H9 (cell line): ENCODE measurements at regions not wholly inside any gene's neighbourhood (a gene's known extent, or its start where the extent isn't known, plus 50 kb on each side); places are given as distances from the start of the nearest gene placed in this dataset.

Source experiments
- DNase-seq: peaks from one replicate; pipeline ENCODE4 v3.0.0-alpha.2; 2017
- H2AFZ ChIP-seq: one replicate; pipeline ENCODE4 v1.6.1; 2013; ENCODE audit warnings: mild to moderate bottlenecking, low read length, control low read depth, moderate library complexity
- H2AK5ac ChIP-seq: 2 replicates; pipeline ENCODE4 v1.6.1; 2013; ENCODE audit warnings: low read length, control low read depth, mixed read lengths; ENCODE audit not compliant: insufficient read length
- H2BK120ac ChIP-seq: one replicate; pipeline ENCODE4 v1.6.1; 2013; ENCODE audit warnings: low read depth, mild to moderate bottlenecking, low read length, control low read depth, inconsistent platforms; ENCODE audit not compliant: poor library complexity, severe bottlenecking
- H2BK12ac ChIP-seq: 2 replicates; pipeline ENCODE4 v1.6.1; 2013; ENCODE audit warnings: low read length, control low read depth, mixed read lengths, low read depth; ENCODE audit not compliant: insufficient read length
- H2BK15ac ChIP-seq: 2 replicates; pipeline ENCODE4 v1.6.1; 2013; ENCODE audit warnings: low read depth, low read length, control low read depth
- H2BK20ac ChIP-seq: one replicate; pipeline ENCODE4 v1.6.1; 2013; ENCODE audit warnings: low read depth, mild to moderate bottlenecking, low read length, control low read depth, inconsistent platforms; ENCODE audit not compliant: poor library complexity, severe bottlenecking
- H2BK5ac ChIP-seq: 2 replicates; pipeline ENCODE4 v1.6.1; 2013; ENCODE audit warnings: low read length, control low read depth, mixed read lengths; ENCODE audit not compliant: insufficient read length
- H3K14ac ChIP-seq: 2 replicates; pipeline ENCODE4 v1.6.1; 2013; ENCODE audit warnings: low read length, control low read depth; ENCODE audit not compliant: insufficient read depth
- H3K18ac ChIP-seq: 2 replicates; pipeline ENCODE4 v1.6.1; 2013; ENCODE audit warnings: low read depth, mild to moderate bottlenecking, mixed read lengths, low read length, control low read depth; ENCODE audit not compliant: insufficient read length
- H3K23ac ChIP-seq: 2 replicates; pipeline ENCODE4 v1.6.1; 2013; ENCODE audit warnings: low read length, control low read depth, mixed read lengths, low read depth; ENCODE audit not compliant: insufficient read length
- H3K23me2 ChIP-seq: 2 replicates; pipeline ENCODE4 v1.6.1; 2013; ENCODE audit warnings: low read depth, mild to moderate bottlenecking, mixed read lengths, low read length, control low read depth; ENCODE audit not compliant: insufficient read length, poor library complexity, severe bottlenecking
- H3K27ac ChIP-seq: 2 replicates; pipeline ENCODE4 v1.5.1; 2013; ENCODE audit warnings: low read length, control low read depth, mixed read lengths, low read depth; ENCODE audit not compliant: insufficient read length
- H3K27me3 ChIP-seq: 2 replicates; pipeline ENCODE4 v1.6.1; 2013; ENCODE audit warnings: low read length, control low read depth, inconsistent platforms; ENCODE audit not compliant: insufficient read depth
- H3K4ac ChIP-seq: 2 replicates; pipeline ENCODE4 v1.6.1; 2013; ENCODE audit warnings: low read depth, mild to moderate bottlenecking, control low read depth, inconsistent platforms, low read length, moderate library complexity
- H3K4me1 ChIP-seq: 2 replicates; pipeline ENCODE4 v1.6.1; 2013; ENCODE audit warnings: low read length, control low read depth, inconsistent platforms; ENCODE audit not compliant: insufficient read depth
- H3K4me2 ChIP-seq: 2 replicates; pipeline ENCODE4 v1.6.1; 2013; ENCODE audit warnings: low read length, control low read depth, mixed read lengths; ENCODE audit not compliant: insufficient read length, insufficient read depth
- H3K56ac ChIP-seq: 2 replicates; pipeline ENCODE4 v1.6.1; 2013; ENCODE audit warnings: low read depth, mild to moderate bottlenecking, mixed read lengths, low read length, control low read depth; ENCODE audit not compliant: insufficient read length
- H3K79me1 ChIP-seq: 2 replicates; pipeline ENCODE4 v1.6.1; 2013; ENCODE audit warnings: low read depth, mild to moderate bottlenecking, moderate library complexity, low read length, control low read depth, inconsistent platforms; ENCODE audit not compliant: insufficient read depth, poor library complexity, severe bottlenecking
- H3K79me2 ChIP-seq: 2 replicates; pipeline ENCODE4 v1.6.1; 2013; ENCODE audit warnings: low read length, control low read depth, inconsistent platforms; ENCODE audit not compliant: insufficient read depth
- H3K9ac ChIP-seq: 2 replicates; pipeline ENCODE4 v1.6.1; 2013; ENCODE audit warnings: low read length, control low read depth, mixed read lengths; ENCODE audit not compliant: insufficient read length; ENCODE audit errors: extremely low read depth
- H3K9me3 ChIP-seq: one replicate; pipeline ENCODE4 v1.6.1; 2013; ENCODE audit warnings: low read depth, low read length, inconsistent platforms; ENCODE audit not compliant: control insufficient read depth
- H3T11ph ChIP-seq: one replicate; pipeline ENCODE4 v1.6.1; 2013; ENCODE audit warnings: mild to moderate bottlenecking, low read length, control low read depth, inconsistent platforms
- H4K20me1 ChIP-seq: one replicate; pipeline ENCODE4 v1.6.1; 2013; ENCODE audit not compliant: control insufficient read depth, insufficient read length, insufficient read depth
- H4K5ac ChIP-seq: 2 replicates; pipeline ENCODE4 v1.6.1; 2013; ENCODE audit warnings: low read depth, mild to moderate bottlenecking, mixed read lengths, low read length, control low read depth; ENCODE audit not compliant: insufficient read length
- H4K8ac ChIP-seq: replicated peaks from 2 replicates; pipeline ENCODE4 v1.6.1; 2013; ENCODE audit warnings: low read length, control low read depth, mixed read lengths, low read depth; ENCODE audit not compliant: insufficient read length
- H4K91ac ChIP-seq: 2 replicates; pipeline ENCODE4 v1.6.1; 2013; ENCODE audit warnings: low read depth, mild to moderate bottlenecking, moderate library complexity, mixed read lengths, low read length, control low read depth; ENCODE audit not compliant: insufficient read length
- H3K27ac Mint-ChIP-seq, 3 experiments: 2 replicates in 2 of 3; 3 replicates in 1 of 3; pipeline ENCODE4 v1.8.0; 2020 to 2021; ENCODE audit warnings: mixed read lengths in 3 of 3, mild to moderate bottlenecking in 1 of 3, moderate library complexity in 1 of 3
- H3K27me3 Mint-ChIP-seq: 2 replicates; pipeline ENCODE4 v1.8.0; 2021; ENCODE audit warnings: low read depth, mild to moderate bottlenecking, moderate library complexity, mixed read lengths
- H3K36me3 Mint-ChIP-seq, 3 experiments: 2 replicates in 2 of 3; 3 replicates in 1 of 3; pipeline ENCODE4 v1.8.0; 2020 to 2021; ENCODE audit warnings: low read depth in 3 of 3, mixed read lengths in 3 of 3; ENCODE audit not compliant: insufficient read depth in 1 of 3
- H3K4me1 Mint-ChIP-seq, 2 experiments: 2 replicates each; pipeline ENCODE4 v1.8.0; 2020; ENCODE audit warnings: mixed read lengths in 2 of 2
- H3K4me3 Mint-ChIP-seq, 2 experiments: 2 replicates in 1 of 2; 3 replicates in 1 of 2; pipeline ENCODE4 v1.8.0; 2020 to 2021; ENCODE audit warnings: mild to moderate bottlenecking in 2 of 2, mixed read lengths in 2 of 2, moderate library complexity in 1 of 2
- H3K9me3 Mint-ChIP-seq, 2 experiments: 2 replicates in 1 of 2; 3 replicates in 1 of 2; pipeline ENCODE4 v1.8.0; 2020; ENCODE audit warnings: mild to moderate bottlenecking in 2 of 2, mixed read lengths in 2 of 2, moderate library complexity in 1 of 2
- CTCF ChIP-seq: fragments of 200-600 bp; sonication (generic); conservative IDR thresholded peaks from 3 replicates; pipeline ENCODE4 v1.8.0; 2021; ENCODE audit warnings: antibody characterized with exemption, mild to moderate bottlenecking
- WGBS: extraction: QIAGEN DNeasy Blood & Tissue Kit; methylation state at CpG from one replicate; pipeline ENCODE4 v1.1.7; 2013; ENCODE audit warnings: missing lambda C conversion rate, low lambda C conversion rate, mixed read lengths; ENCODE audit not compliant: insufficient read length; ENCODE audit errors: extremely low coverage; 5-methylcytosine and 5-hydroxymethylcytosine counted together

- Histone ChIP-seq H3K18ac (no peak overlapping the region), H2BK12ac (no peak overlapping the region), H3K79me1 (no peaks in the 10 kb centered on the region), H2AFZ (no peak overlapping the region), H3K23me2 (no peaks in the 10 kb centered on the region), H4K5ac (no peak overlapping the region), H3K4ac (no peak overlapping the region), H2BK15ac (no peak overlapping the region), H4K8ac (no peak overlapping the region), H4K91ac (no peak overlapping the region), H3K9ac (no peak overlapping the region), H2BK20ac (no peak overlapping the region), H3K27me3 (no peaks in the 10 kb centered on the region), H3K9me3 (no peaks in the 10 kb centered on the region), H4K20me1 (no peaks in the 10 kb centered on the region), H2BK120ac (no peak overlapping the region), H3K79me2 (no peaks in the 10 kb centered on the region), H3T11ph (no peak overlapping the region), H3K4me1 (no peaks in the 10 kb centered on the region), H3K27ac (no peak overlapping the region), H3K23ac (no peak overlapping the region), H3K56ac (no peak overlapping the region), H2AK5ac (no peak overlapping the region), H2BK5ac (no peak overlapping the region), H3K4me2 (no peak overlapping the region), H3K14ac (no peak overlapping the region)
- H3K4me1 Mint-ChIP-seq = peaks cover 10% of the 10 kb centered on the region in 2 experiments
- WGBS = no CpG with 5 or more reads among the region's 4 CpGs
- no peak overlapping the region for H3K4me3 Mint-ChIP-seq
- no peak for DNase-seq
- no peaks in the 10 kb centered on the region for H3K36me3 Mint-ChIP-seq
- no peak for TF ChIP-seq CTCF
- H3K27ac Mint-ChIP-seq = no peak overlapping the region
- H3K9me3 Mint-ChIP-seq = no peaks in the 10 kb centered on the region
- H3K27me3 Mint-ChIP-seq = no peaks in the 10 kb centered on the region
Measured at GRCh38 chr7:13826752-13827151, 162.7 kb downstream of the ETV1 start.
